Endodermal cell (in vitro differentiated cells): ENCODE measurements at regions not wholly inside any gene's neighbourhood (a gene's known extent, or its start where the extent isn't known, plus 50 kb on each side); places are given as distances from the start of the nearest gene placed in this dataset.
A peak's percentile ranks its signal among the peaks of the same experiment; 100 is the strongest.

Experiments used
- DNase-seq: peaks from one replicate; pipeline ENCODE4 v3.0.0-alpha.2; 2017
- H3K27ac ChIP-seq: 2 replicates; pipeline ENCODE4 v1.5.1; 2013; ENCODE audit warnings: mild to moderate bottlenecking, low read depth, low read length, moderate library complexity
- H3K27me3 ChIP-seq: 2 replicates; pipeline ENCODE4 v1.6.1; 2013; ENCODE audit warnings: mild to moderate bottlenecking, low read length, moderate library complexity; ENCODE audit not compliant: insufficient read depth, control insufficient read depth, poor library complexity, severe bottlenecking
- H3K36me3 ChIP-seq: 2 replicates; pipeline ENCODE4 v1.7.0; 2013; ENCODE audit warnings: mild to moderate bottlenecking, low read length, moderate library complexity; ENCODE audit not compliant: control insufficient read depth, insufficient read depth
- H3K4me1 ChIP-seq: one replicate; pipeline ENCODE4 v1.7.0; 2013; ENCODE audit warnings: low read length; ENCODE audit not compliant: control insufficient read depth, insufficient read depth
- H3K4me3 ChIP-seq: 2 replicates; pipeline ENCODE4 v1.5.1; 2013; ENCODE audit warnings: mild to moderate bottlenecking, low read length, moderate library complexity
- H3K9ac ChIP-seq: 2 replicates; pipeline ENCODE4 v1.6.1; 2013; ENCODE audit warnings: mild to moderate bottlenecking, low read length, moderate library complexity; ENCODE audit not compliant: poor library complexity, severe bottlenecking; ENCODE audit errors: extremely low read depth
- H3K9me3 ChIP-seq: 2 replicates; pipeline ENCODE4 v1.6.1; 2013; ENCODE audit warnings: mild to moderate bottlenecking, low read length, moderate library complexity; ENCODE audit not compliant: control insufficient read depth
- H3K27ac Mint-ChIP-seq: 2 replicates; pipeline ENCODE4 v1.8.0; 2020; ENCODE audit warnings: mixed read lengths
- H3K27me3 Mint-ChIP-seq: 2 replicates; pipeline ENCODE4 v1.8.0; 2021; ENCODE audit warnings: mild to moderate bottlenecking, mixed read lengths; ENCODE audit not compliant: insufficient read depth
- H3K36me3 Mint-ChIP-seq: 2 replicates; pipeline ENCODE4 v1.8.0; 2020; ENCODE audit warnings: low read depth, mixed read lengths
- H3K4me1 Mint-ChIP-seq: 2 replicates; pipeline ENCODE4 v1.8.0; 2020; ENCODE audit warnings: mixed read lengths
- H3K4me3 Mint-ChIP-seq: 2 replicates; pipeline ENCODE4 v1.8.0; 2020; ENCODE audit warnings: mild to moderate bottlenecking, moderate library complexity, mixed read lengths
- H3K9me3 Mint-ChIP-seq: 2 replicates; pipeline ENCODE4 v1.8.0; 2020; ENCODE audit warnings: mild to moderate bottlenecking, mixed read lengths
- WGBS, 2 experiments: methylation state at CpG; one replicate each; pipeline versions ENCODE4 v1.1.5 to v1.1.7; 2013; ENCODE audit warnings: missing lambda C conversion rate in 2 of 2, mixed read lengths in 1 of 2; ENCODE audit not compliant: insufficient coverage in 1 of 2, insufficient read length in 1 of 2; 5-methylcytosine and 5-hydroxymethylcytosine counted together
- TF ChIP-seq, protein P1 (sequence below): fragments of 200-600 bp; sonication (generic); conservative IDR thresholded peaks from 2 replicates; pipeline ENCODE4 v1.5.0; 2021; ENCODE audit warnings: antibody characterized with exemption, mild to moderate bottlenecking

DNA sequence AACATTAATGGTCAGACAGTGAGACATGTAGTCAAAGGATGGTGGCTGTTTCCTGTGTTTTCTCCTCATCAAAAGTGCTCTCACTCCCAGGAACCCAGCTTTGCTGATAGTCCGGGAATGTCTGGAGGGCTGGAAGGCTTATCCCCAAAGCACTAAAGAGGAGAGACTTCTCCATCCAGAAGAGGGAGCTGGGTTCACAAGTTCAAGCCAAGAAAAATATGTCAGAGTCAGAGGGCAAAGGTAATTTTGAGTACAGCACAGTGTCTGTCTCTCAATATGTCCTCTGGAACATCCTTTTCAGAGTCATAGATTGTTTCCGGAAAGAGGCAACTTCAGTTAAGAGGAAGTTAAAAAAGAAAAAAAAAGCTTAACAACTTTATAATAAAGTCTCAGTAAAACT lies 281.5 kb upstream of the PHYHIPL start:
- TF ChIP-seq, protein P1, sequence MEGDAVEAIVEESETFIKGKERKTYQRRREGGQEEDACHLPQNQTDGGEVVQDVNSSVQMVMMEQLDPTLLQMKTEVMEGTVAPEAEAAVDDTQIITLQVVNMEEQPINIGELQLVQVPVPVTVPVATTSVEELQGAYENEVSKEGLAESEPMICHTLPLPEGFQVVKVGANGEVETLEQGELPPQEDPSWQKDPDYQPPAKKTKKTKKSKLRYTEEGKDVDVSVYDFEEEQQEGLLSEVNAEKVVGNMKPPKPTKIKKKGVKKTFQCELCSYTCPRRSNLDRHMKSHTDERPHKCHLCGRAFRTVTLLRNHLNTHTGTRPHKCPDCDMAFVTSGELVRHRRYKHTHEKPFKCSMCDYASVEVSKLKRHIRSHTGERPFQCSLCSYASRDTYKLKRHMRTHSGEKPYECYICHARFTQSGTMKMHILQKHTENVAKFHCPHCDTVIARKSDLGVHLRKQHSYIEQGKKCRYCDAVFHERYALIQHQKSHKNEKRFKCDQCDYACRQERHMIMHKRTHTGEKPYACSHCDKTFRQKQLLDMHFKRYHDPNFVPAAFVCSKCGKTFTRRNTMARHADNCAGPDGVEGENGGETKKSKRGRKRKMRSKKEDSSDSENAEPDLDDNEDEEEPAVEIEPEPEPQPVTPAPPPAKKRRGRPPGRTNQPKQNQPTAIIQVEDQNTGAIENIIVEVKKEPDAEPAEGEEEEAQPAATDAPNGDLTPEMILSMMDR: peak; percentile 57
- Mint-ChIP-seq H3K4me3 (no peak overlapping the region), H3K27me3 (no peaks in the 10 kb centered on the region), H3K9me3 (no peaks in the 10 kb centered on the region), H3K36me3 (no peaks in the 10 kb centered on the region), H3K4me1 (peaks cover 4% of the 10 kb centered on the region), H3K27ac (no peak overlapping the region)
- DNase-seq: no peak
- Histone ChIP-seq H3K27ac (no peak overlapping the region), H3K27me3 (no peaks in the 10 kb centered on the region), H3K36me3 (no peaks in the 10 kb centered on the region), H3K4me1 (no peaks in the 10 kb centered on the region), H3K9me3 (no peaks in the 10 kb centered on the region), H3K9ac (no peak overlapping the region), H3K4me3 (no peak overlapping the region)
- WGBS, 2 experiments: 91% methylated on average over 2 of the region's 2 CpGs; no CpG with 5 or more reads in 1 of the 2 experiments

DNA sequence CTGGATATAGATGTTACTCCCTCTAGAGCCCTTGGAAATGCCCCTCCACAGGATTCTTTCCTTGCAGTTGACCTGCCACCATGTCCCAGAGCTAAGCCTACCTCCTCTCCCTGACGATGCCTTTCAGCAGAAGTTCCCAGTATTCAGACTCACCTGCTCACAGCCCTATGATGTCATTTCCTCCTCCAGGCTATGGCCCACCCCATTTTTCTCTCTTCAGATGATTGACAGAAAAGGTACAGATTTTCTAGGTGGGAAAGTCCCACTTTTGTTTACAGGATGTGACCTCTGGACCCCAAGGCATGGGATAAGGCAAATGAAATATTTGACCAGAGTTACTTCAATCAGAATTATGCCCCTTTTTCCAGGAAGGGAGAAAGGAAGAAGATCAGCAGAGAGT lies 280.2 kb upstream of the PHYHIPL start:
- H3K9me3 ChIP-seq: no peaks in the 10 kb centered on the region
- no peak overlapping the region for H3K4me3 ChIP-seq
- H3K4me3 Mint-ChIP-seq: no peak overlapping the region
- peaks cover 4% of the 10 kb centered on the region for H3K4me1 Mint-ChIP-seq
- 79 to 100% methylated on average over 1 of the region's 1 CpG for WGBS, 2 experiments
- no peak for DNase-seq
- no peak overlapping the region for H3K27ac ChIP-seq
- H3K9ac ChIP-seq: no peak overlapping the region
- no peaks in the 10 kb centered on the region for H3K4me1 ChIP-seq
- no peaks in the 10 kb centered on the region for H3K27me3 ChIP-seq
- no peaks in the 10 kb centered on the region for H3K9me3 Mint-ChIP-seq
- no peaks in the 10 kb centered on the region for H3K27me3 Mint-ChIP-seq
- H3K27ac Mint-ChIP-seq: no peak overlapping the region
- no peaks in the 10 kb centered on the region for H3K36me3 ChIP-seq
- no peaks in the 10 kb centered on the region for H3K36me3 Mint-ChIP-seq
- TF ChIP-seq, protein P1: no peak

DNA sequence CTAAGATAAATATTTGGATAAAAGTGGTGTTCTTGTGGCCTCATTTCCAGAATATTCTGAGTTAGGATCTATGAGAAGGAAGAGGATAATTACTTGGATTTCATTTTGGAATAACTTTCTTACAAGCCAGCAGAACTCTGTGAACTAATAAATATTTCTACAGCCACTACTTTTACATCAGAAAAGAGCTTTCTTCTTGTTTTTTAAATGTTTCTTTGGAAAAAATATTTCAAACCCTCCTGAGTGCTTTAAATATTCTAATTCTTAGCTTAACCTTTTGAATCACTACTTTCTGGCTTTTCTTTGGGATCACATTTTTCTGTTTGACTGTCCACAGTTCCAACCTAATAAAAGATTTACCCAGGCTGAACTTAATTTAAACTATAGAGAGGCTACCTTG lies 279.2 kb upstream of the PHYHIPL start:
- no peak overlapping the region for H3K27ac Mint-ChIP-seq
- H3K4me3 Mint-ChIP-seq: no peak overlapping the region
- Histone ChIP-seq H3K36me3 (no peaks in the 10 kb centered on the region), H3K4me3 (no peak overlapping the region), H3K27me3 (no peaks in the 10 kb centered on the region), H3K4me1 (no peaks in the 10 kb centered on the region), H3K9ac (no peak overlapping the region), H3K27ac (no peak overlapping the region), H3K9me3 (no peaks in the 10 kb centered on the region)
- TF ChIP-seq, protein P1: no peak
- H3K36me3 Mint-ChIP-seq: no peaks in the 10 kb centered on the region
- no peak for DNase-seq
- H3K4me1 Mint-ChIP-seq: peaks cover under 1% of the 10 kb centered on the region
- no peaks in the 10 kb centered on the region for H3K27me3 Mint-ChIP-seq
- peaks cover 7% of the 10 kb centered on the region for H3K9me3 Mint-ChIP-seq
